Left renal cortex interstitium (tissue), 4 donors: ENCODE measurements at regions not wholly inside any gene's neighbourhood (a gene's known extent, or its start where the extent isn't known, plus 50 kb on each side); places are given as distances from the start of the nearest gene placed in this dataset.

ENCODE experiments used
- DNase-seq, 4 donors: peaks; one replicate each; pipeline ENCODE4 v3.0.0-alpha.2; 2013; ENCODE audit warnings: low read depth in 4 of 4, low spot score in 2 of 4, missing footprints in 1 of 4

- DNase-seq = no peak
Measured at GRCh38 chr6:110033101-110033500, 55.0 kb downstream of the GPR6 start.

- no peak for DNase-seq
Measured at GRCh38 chr6:110033749-110034666, 55.9 kb downstream of the GPR6 start.

GRCh38 chr6:110034667-110035036 is 56.5 kb downstream of the GPR6 start:
- no peak for DNase-seq

- DNase-seq = no peak
Measured at GRCh38 chr6:110035321-110035720, 57.2 kb downstream of the GPR6 start.

GRCh38 chr6:110036408-110037302 is 58.5 kb downstream of the GPR6 start:
- no peak for DNase-seq

GRCh38 chr6:110037726-110038295 is 59.7 kb downstream of the GPR6 start:
- no peak for DNase-seq

- peak; percentile 63 to 88 (median 79) for DNase-seq
Measured at GRCh38 chr6:110039364-110039980, 61.4 kb downstream of the GPR6 start.

- peak in 3 of 4 donors; percentile 20 to 26 (median 23) for DNase-seq
Measured at GRCh38 chr6:110039981-110040383, 61.9 kb downstream of the GPR6 start.

GRCh38 chr6:110040716-110041115 is 62.6 kb downstream of the GPR6 start:
- no peak for DNase-seq

- DNase-seq = no peak
Measured at GRCh38 chr6:110041126-110041525, 63.0 kb downstream of the GPR6 start.

- DNase-seq = no peak
Measured at GRCh38 chr6:110041830-110042229, 63.7 kb downstream of the GPR6 start.

- no peak for DNase-seq
Measured at GRCh38 chr6:110042670-110043296, 64.7 kb downstream of the GPR6 start.

GRCh38 chr6:110043366-110043994 is 65.4 kb downstream of the GPR6 start:
- no peak for DNase-seq

- no peak for DNase-seq
Measured at GRCh38 chr6:110044096-110044495, 66.0 kb downstream of the GPR6 start.

- no peak for DNase-seq
Measured at GRCh38 chr6:110044622-110045021, 66.5 kb downstream of the GPR6 start.

- no peak for DNase-seq
Measured at GRCh38 chr6:110048221-110048875, 70.2 kb downstream of the GPR6 start.

GRCh38 chr6:110049696-110050439 is 71.8 kb downstream of the GPR6 start:
- DNase-seq = no peak
